GM13977 (cell line): ENCODE measurements at regions not wholly inside any gene's neighbourhood (a gene's known extent, or its start where the extent isn't known, plus 50 kb on each side); places are given as distances from the start of the nearest gene placed in this dataset.
A peak's percentile ranks its signal among the peaks of the same experiment; 100 is the strongest.

ENCODE experiments used
- DNase-seq: peaks from one replicate; pipeline ENCODE4 v3.0.0; 2012; ENCODE audit warnings: low spot score
- in situ Hi-C: fragments of 300-500 bp; cut with MboI; formaldehyde crosslinking; loops from one replicate; pipeline ENCODE4 v1.12.0; 2022; ENCODE audit warnings: low sequenced_read_pairs, low pct_unique_long_range_greater_than_20kb, mixed read lengths, inconsistent platforms; ENCODE audit not compliant: unreplicated experiment
- TF ChIP-seq, protein P1 (sequence below): IDR thresholded peaks from 2 replicates; pipeline ENCODE4 v1.5.1; 2012; ENCODE audit warnings: mild to moderate bottlenecking, control low read depth; ENCODE audit not compliant: insufficient read depth; ENCODE audit errors: extremely low read depth, missing control alignments

DNA sequence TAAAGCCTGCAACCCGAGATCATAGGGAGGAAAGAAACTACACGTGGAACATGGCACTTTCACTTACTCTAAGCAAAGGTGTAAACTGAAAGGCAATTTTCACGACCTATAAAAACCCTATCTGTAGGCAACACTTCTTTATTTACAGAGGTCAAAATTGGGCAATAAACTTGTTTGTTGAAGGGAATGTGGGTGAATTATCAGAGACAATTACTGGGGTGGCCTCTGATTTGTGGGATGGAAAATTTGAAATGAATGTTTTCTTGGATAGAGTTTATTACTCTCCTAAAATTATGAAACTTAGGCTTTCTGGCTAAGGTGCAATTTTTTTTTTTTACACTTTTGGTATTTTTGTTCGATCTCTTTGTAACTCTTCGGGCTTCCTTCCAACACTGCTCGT lies 734.1 kb upstream of the TENM3 start:
- in situ Hi-C loops: no loop called here
- DNase-seq: no peak

DNA sequence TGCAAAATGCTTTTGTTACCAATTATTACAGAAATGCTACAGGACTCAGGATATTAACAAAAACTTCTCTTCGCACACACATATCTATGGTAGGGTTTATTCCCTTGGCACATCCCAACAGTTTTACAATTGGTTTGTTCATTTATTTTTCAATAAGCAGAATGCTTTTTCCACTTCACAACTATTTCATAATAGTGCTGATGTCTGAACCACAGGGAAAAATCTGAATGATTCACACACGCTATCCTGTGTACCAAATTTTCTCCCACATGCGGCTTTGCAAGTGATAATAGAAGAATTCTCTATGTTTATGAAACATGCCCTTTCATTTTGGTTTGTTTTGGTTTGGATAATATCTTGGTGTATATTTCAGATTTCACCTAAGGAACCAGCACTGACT lies 725.7 kb upstream of the TENM3 start:
- in situ Hi-C loops: no loop called here
- no peak for DNase-seq
- TF ChIP-seq, protein P1, sequence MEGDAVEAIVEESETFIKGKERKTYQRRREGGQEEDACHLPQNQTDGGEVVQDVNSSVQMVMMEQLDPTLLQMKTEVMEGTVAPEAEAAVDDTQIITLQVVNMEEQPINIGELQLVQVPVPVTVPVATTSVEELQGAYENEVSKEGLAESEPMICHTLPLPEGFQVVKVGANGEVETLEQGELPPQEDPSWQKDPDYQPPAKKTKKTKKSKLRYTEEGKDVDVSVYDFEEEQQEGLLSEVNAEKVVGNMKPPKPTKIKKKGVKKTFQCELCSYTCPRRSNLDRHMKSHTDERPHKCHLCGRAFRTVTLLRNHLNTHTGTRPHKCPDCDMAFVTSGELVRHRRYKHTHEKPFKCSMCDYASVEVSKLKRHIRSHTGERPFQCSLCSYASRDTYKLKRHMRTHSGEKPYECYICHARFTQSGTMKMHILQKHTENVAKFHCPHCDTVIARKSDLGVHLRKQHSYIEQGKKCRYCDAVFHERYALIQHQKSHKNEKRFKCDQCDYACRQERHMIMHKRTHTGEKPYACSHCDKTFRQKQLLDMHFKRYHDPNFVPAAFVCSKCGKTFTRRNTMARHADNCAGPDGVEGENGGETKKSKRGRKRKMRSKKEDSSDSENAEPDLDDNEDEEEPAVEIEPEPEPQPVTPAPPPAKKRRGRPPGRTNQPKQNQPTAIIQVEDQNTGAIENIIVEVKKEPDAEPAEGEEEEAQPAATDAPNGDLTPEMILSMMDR: no peak

More for the DNA sequence above, 734.1 kb upstream of the TENM3 start:
- TF ChIP-seq, protein P1: no peak

DNA sequence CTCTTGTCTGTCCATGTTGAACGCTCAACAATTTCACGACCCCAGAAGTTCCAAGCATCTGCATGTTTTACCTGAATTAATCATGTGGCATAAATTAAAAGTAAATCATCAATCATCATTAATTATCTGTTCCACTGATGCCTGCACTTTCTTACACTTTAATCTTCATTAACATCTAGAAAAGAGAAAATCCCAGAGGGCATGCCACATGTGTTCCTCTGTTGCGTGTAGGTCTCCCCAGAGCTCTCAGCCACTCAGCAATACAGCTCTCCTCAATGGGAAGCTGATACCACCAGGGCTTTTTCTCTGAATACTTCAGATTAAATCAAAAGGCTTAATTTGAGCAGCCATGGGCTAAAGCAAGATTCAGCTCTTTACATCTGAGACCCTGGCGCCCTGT lies 722.4 kb upstream of the TENM3 start:
- TF ChIP-seq, protein P1: no peak
- in situ Hi-C loops: no loop called here
- DNase-seq: no peak

DNA sequence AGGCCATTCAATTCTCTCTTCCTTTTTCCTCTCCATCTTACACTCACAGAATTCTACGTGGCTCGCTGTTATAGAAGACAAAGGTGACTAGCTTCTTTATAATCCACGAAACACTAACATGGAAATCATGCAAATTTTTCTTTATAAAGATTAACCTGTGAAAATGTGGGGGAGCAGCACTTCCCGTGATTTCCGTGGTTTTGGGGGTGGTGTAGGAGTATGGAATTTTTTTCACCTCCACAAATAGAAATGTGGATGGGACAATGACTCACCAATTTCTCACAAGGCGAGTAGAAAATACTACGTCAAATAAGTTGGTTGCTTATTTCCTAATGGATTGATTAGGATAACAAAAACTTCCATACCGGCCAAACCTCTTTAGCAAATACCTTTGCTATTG lies 719.2 kb upstream of the TENM3 start:
- DNase-seq: no peak
- TF ChIP-seq, protein P1: no peak
- in situ Hi-C loops: no loop called here

DNA sequence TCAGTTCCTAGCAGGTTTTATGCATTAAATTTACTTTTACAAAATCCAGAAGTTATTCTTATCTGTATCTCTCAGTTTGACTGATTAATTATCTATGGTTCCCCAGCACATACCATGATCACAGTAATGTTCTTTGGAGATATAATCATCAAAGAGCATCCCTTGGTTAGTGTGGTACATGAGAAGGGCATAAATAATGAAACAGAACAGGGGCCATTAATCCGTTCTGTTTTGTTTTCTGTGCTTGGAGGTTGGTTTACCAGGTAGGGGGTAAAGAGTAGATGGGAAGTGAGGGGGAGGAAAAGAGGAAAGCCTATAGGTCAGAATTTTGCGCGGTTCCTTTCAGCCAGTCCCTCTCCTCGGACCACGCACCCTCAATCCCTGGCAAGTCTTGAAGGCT lies 718.7 kb upstream of the TENM3 start:
- TF ChIP-seq, protein P1: no peak
- no peak for DNase-seq
- in situ Hi-C loops: no loop called here

DNA sequence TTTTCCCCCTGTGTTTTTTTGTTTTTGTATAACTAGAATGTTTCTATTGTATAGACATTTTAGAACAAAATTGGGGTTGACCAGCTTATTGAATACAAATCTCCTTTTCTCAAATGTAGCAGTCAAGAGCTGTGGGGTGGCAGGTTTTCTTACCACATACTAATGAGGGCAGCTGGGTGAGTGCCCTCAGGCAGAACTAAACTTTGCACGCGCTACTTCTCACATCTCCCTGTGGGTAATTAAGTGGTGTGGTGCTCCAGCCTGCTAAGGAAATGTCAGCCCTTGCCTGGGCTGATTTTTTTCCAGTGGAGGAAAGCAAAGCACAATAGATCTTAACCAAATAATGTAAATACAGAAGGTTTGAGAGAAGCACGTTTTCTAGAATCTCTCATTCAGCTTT lies 717.6 kb upstream of the TENM3 start:
- no peak for DNase-seq
- in situ Hi-C loops: no loop called here
- TF ChIP-seq, protein P1: no peak

DNA sequence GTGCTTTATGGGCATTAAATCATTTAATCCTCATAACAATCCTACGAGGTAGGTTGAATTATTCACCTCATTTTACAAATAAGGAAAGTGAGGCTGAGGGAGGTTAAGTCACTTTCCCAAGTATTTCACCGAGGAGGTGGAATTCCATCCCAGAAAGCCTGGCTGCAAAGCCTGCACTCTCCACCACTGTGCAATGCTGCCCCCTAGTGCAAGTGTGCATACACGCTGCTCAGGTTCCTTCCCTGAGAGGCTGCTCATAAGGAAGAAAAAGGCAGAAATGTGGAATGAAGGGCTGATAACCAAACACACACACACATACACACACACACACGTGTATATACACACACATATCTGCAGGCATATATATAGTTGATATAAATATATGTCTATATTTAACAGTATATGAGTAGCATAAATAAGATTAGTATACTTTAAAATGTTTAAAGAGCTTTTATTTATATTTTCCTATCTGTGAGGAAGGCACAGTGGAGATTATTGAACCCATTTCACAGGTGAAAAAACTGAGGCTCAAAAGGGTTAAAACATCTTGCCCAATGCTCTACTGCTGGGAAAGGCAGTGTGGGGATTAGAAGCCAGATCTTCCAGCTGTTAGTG lies 714.5 kb upstream of the TENM3 start:
- in situ Hi-C loops: no loop called here
- TF ChIP-seq, protein P1: peak; percentile 92
- peak; percentile 34 for DNase-seq
